Osteocyte (in vitro differentiated cells): ENCODE measurements at regions not wholly inside any gene's neighbourhood (a gene's known extent, or its start where the extent isn't known, plus 50 kb on each side); places are given as distances from the start of the nearest gene placed in this dataset.
A peak's percentile ranks its signal among the peaks of the same experiment; 100 is the strongest.

Experiments used
- DNase-seq: peaks from one replicate; pipeline ENCODE4 v3.0.0; 2021; ENCODE audit warnings: mixed read lengths; ENCODE audit not compliant: unreplicated experiment; ENCODE audit errors: extremely low spot score
- H3K27ac Mint-ChIP-seq: one replicate; pipeline ENCODE4 v1.8.0; 2021; ENCODE audit warnings: mild to moderate bottlenecking, mixed read lengths; ENCODE audit not compliant: unreplicated experiment
- H3K27me3 Mint-ChIP-seq: one replicate; pipeline ENCODE4 v1.8.0; 2021; ENCODE audit warnings: mixed read lengths; ENCODE audit not compliant: unreplicated experiment
- H3K36me3 Mint-ChIP-seq: one replicate; pipeline ENCODE4 v1.8.0; 2021; ENCODE audit warnings: mixed read lengths; ENCODE audit not compliant: unreplicated experiment
- H3K4me1 Mint-ChIP-seq: one replicate; pipeline ENCODE4 v1.8.0; 2021; ENCODE audit warnings: mixed read lengths; ENCODE audit not compliant: unreplicated experiment
- H3K4me3 Mint-ChIP-seq: one replicate; pipeline ENCODE4 v1.8.0; 2021; ENCODE audit warnings: mild to moderate bottlenecking, moderate library complexity, mixed read lengths; ENCODE audit not compliant: unreplicated experiment
- H3K9me3 Mint-ChIP-seq: one replicate; pipeline ENCODE4 v1.8.0; 2021; ENCODE audit warnings: mixed read lengths; ENCODE audit not compliant: unreplicated experiment
- CTCF ChIP-seq: fragments of 200-600 bp; sonication (generic); IDR thresholded peaks from 2 replicates; pipeline ENCODE4 v1.5.0; 2021; ENCODE audit warnings: antibody characterized with exemption, mild to moderate bottlenecking, moderate library complexity

GRCh38 chr2:3001615-3002560, 375.7 kb downstream of the EIPR1 start:
- H3K4me3 Mint-ChIP-seq: no peak overlapping the region
- H3K27ac Mint-ChIP-seq: no peak overlapping the region
- TF ChIP-seq CTCF: peak; percentile 38
- no peaks in the 10 kb centered on the region for H3K36me3 Mint-ChIP-seq
- DNase-seq: no peak
- no peaks in the 10 kb centered on the region for H3K4me1 Mint-ChIP-seq
- H3K9me3 Mint-ChIP-seq: no peaks in the 10 kb centered on the region
- no peaks in the 10 kb centered on the region for H3K27me3 Mint-ChIP-seq

- TF ChIP-seq CTCF: no peak
- Mint-ChIP-seq H3K27ac (no peak overlapping the region), H3K4me3 (no peak overlapping the region), H3K4me1 (no peaks in the 10 kb centered on the region), H3K9me3 (no peaks in the 10 kb centered on the region), H3K36me3 (no peaks in the 10 kb centered on the region), H3K27me3 (no peaks in the 10 kb centered on the region)
- no peak for DNase-seq
Measured at GRCh38 chr2:3000968-3001367, 376.6 kb downstream of the EIPR1 start.

GRCh38 chr2:3000125-3000524, 377.5 kb downstream of the EIPR1 start:
- Mint-ChIP-seq H3K4me3 (no peak overlapping the region), H3K36me3 (no peaks in the 10 kb centered on the region), H3K27me3 (no peaks in the 10 kb centered on the region), H3K4me1 (no peaks in the 10 kb centered on the region), H3K27ac (no peak overlapping the region), H3K9me3 (no peaks in the 10 kb centered on the region)
- DNase-seq: no peak
- TF ChIP-seq CTCF: no peak

- no peaks in the 10 kb centered on the region for H3K9me3 Mint-ChIP-seq
- no peaks in the 10 kb centered on the region for H3K4me1 Mint-ChIP-seq
- DNase-seq: no peak
- H3K27ac Mint-ChIP-seq: no peak overlapping the region
- no peak for TF ChIP-seq CTCF
- no peaks in the 10 kb centered on the region for H3K27me3 Mint-ChIP-seq
- no peaks in the 10 kb centered on the region for H3K36me3 Mint-ChIP-seq
- H3K4me3 Mint-ChIP-seq: no peak overlapping the region
Measured at GRCh38 chr2:2998971-2999370, 378.6 kb downstream of the EIPR1 start.

GRCh38 chr2:2993172-2993692, 384.4 kb downstream of the EIPR1 start:
- Mint-ChIP-seq H3K4me3 (no peak overlapping the region), H3K4me1 (no peaks in the 10 kb centered on the region), H3K27me3 (no peaks in the 10 kb centered on the region), H3K9me3 (peaks cover 11% of the 10 kb centered on the region), H3K36me3 (no peaks in the 10 kb centered on the region), H3K27ac (no peak overlapping the region)
- DNase-seq: no peak
- TF ChIP-seq CTCF: no peak
